Stimulated activated naive CD8-positive, alpha-beta T cell treated with anti-CD3 and anti-CD28 coated beads, Interleukin-15, Interleukin-2, amounts not matched to agents 100 ng/mL and 50 ng/mL, for 24 hours (primary cell): ENCODE measurements at regions not wholly inside any gene's neighbourhood (a gene's known extent, or its start where the extent isn't known, plus 50 kb on each side); places are given as distances from the start of the nearest gene placed in this dataset.

Source experiments
- H3K27ac Mint-ChIP-seq: one replicate; pipeline ENCODE4 v1.8.0; 2021; ENCODE audit warnings: mild to moderate bottlenecking, mixed read lengths
- H3K27me3 Mint-ChIP-seq: one replicate; pipeline ENCODE4 v1.8.0; 2021; ENCODE audit warnings: mixed read lengths
- H3K36me3 Mint-ChIP-seq: one replicate; pipeline ENCODE4 v1.8.0; 2021; ENCODE audit warnings: low read depth, mixed read lengths
- H3K4me1 Mint-ChIP-seq: one replicate; pipeline ENCODE4 v1.8.0; 2021; ENCODE audit warnings: low read depth, mixed read lengths
- H3K4me3 Mint-ChIP-seq: one replicate; pipeline ENCODE4 v1.8.0; 2021; ENCODE audit warnings: mild to moderate bottlenecking, mixed read lengths
- H3K9me3 Mint-ChIP-seq: one replicate; pipeline ENCODE4 v1.8.0; 2021; ENCODE audit warnings: mixed read lengths

- Mint-ChIP-seq H3K4me1 (no peaks in the 10 kb centered on the region), H3K9me3 (no peaks in the 10 kb centered on the region), H3K4me3 (no peak overlapping the region), H3K27me3 (peaks cover 9% of the 10 kb centered on the region), H3K27ac (no peak overlapping the region), H3K36me3 (no peaks in the 10 kb centered on the region)
Measured at GRCh38 chr3:87175732-87176131, 51.4 kb upstream of the CHMP2B start.

- H3K4me3 Mint-ChIP-seq = no peak overlapping the region
- H3K27me3 Mint-ChIP-seq = peaks cover 5% of the 10 kb centered on the region
- no peaks in the 10 kb centered on the region for H3K36me3 Mint-ChIP-seq
- no peak overlapping the region for H3K27ac Mint-ChIP-seq
- no peaks in the 10 kb centered on the region for H3K9me3 Mint-ChIP-seq
- H3K4me1 Mint-ChIP-seq = no peaks in the 10 kb centered on the region
Measured at GRCh38 chr3:87173776-87174175, 53.3 kb upstream of the CHMP2B start.

GRCh38 chr3:87173071-87173470 is 54.0 kb upstream of the CHMP2B start:
- H3K4me1 Mint-ChIP-seq = no peaks in the 10 kb centered on the region
- no peaks in the 10 kb centered on the region for H3K36me3 Mint-ChIP-seq
- H3K27me3 Mint-ChIP-seq = peaks cover 8% of the 10 kb centered on the region
- H3K27ac Mint-ChIP-seq = no peak overlapping the region
- H3K9me3 Mint-ChIP-seq = no peaks in the 10 kb centered on the region
- no peak overlapping the region for H3K4me3 Mint-ChIP-seq

- Mint-ChIP-seq H3K27ac (no peak overlapping the region), H3K4me3 (peak overlapping the region; percentile 41)
Measured at GRCh38 chr3:87167628-87168456, 59.3 kb upstream of the CHMP2B start.

GRCh38 chr3:87164245-87164644 is 62.9 kb upstream of the CHMP2B start:
- H3K4me3 Mint-ChIP-seq = no peak overlapping the region
- no peak overlapping the region for H3K27ac Mint-ChIP-seq
- peaks cover 22% of the 10 kb centered on the region for H3K27me3 Mint-ChIP-seq
- peaks cover 6% of the 10 kb centered on the region for H3K4me1 Mint-ChIP-seq
- H3K36me3 Mint-ChIP-seq = no peaks in the 10 kb centered on the region
- no peaks in the 10 kb centered on the region for H3K9me3 Mint-ChIP-seq

More at GRCh38 chr3:87167628-87168456, 59.3 kb upstream of the CHMP2B start:
- peaks cover 25% of the 10 kb centered on the region for H3K27me3 Mint-ChIP-seq
- H3K36me3 Mint-ChIP-seq = no peaks in the 10 kb centered on the region
- peaks cover 6% of the 10 kb centered on the region for H3K4me1 Mint-ChIP-seq
- no peaks in the 10 kb centered on the region for H3K9me3 Mint-ChIP-seq

GRCh38 chr3:87161851-87162250 is 65.3 kb upstream of the CHMP2B start:
- no peaks in the 10 kb centered on the region for H3K9me3 Mint-ChIP-seq
- no peak overlapping the region for H3K27ac Mint-ChIP-seq
- no peak overlapping the region for H3K4me3 Mint-ChIP-seq
- peaks cover 11% of the 10 kb centered on the region for H3K27me3 Mint-ChIP-seq
- H3K4me1 Mint-ChIP-seq = no peaks in the 10 kb centered on the region
- no peaks in the 10 kb centered on the region for H3K36me3 Mint-ChIP-seq

- H3K9me3 Mint-ChIP-seq = no peaks in the 10 kb centered on the region
- H3K27ac Mint-ChIP-seq = no peak overlapping the region
- H3K4me1 Mint-ChIP-seq = no peaks in the 10 kb centered on the region
- peaks cover 7% of the 10 kb centered on the region for H3K27me3 Mint-ChIP-seq
- H3K4me3 Mint-ChIP-seq = no peak overlapping the region
- H3K36me3 Mint-ChIP-seq = no peaks in the 10 kb centered on the region
Measured at GRCh38 chr3:87161417-87161816, 65.7 kb upstream of the CHMP2B start.

- no peak overlapping the region for H3K27ac Mint-ChIP-seq
- no peak overlapping the region for H3K4me3 Mint-ChIP-seq
- H3K4me1 Mint-ChIP-seq = no peaks in the 10 kb centered on the region
Measured at GRCh38 chr3:87161013-87161412, 66.1 kb upstream of the CHMP2B start.

GRCh38 chr3:87158823-87159222 is 68.3 kb upstream of the CHMP2B start:
- Mint-ChIP-seq H3K27me3 (peaks cover 8% of the 10 kb centered on the region), H3K9me3 (no peaks in the 10 kb centered on the region), H3K27ac (no peak overlapping the region), H3K36me3 (no peaks in the 10 kb centered on the region), H3K4me1 (no peaks in the 10 kb centered on the region), H3K4me3 (no peak overlapping the region)

More at GRCh38 chr3:87161013-87161412, 66.1 kb upstream of the CHMP2B start:
- Mint-ChIP-seq H3K36me3 (no peaks in the 10 kb centered on the region), H3K9me3 (no peaks in the 10 kb centered on the region), H3K27me3 (peaks cover 5% of the 10 kb centered on the region)

GRCh38 chr3:87148020-87148419 is 79.1 kb upstream of the CHMP2B start:
- Mint-ChIP-seq H3K4me3 (no peak overlapping the region), H3K36me3 (no peaks in the 10 kb centered on the region), H3K9me3 (peaks cover 4% of the 10 kb centered on the region), H3K27me3 (peaks cover 4% of the 10 kb centered on the region), H3K4me1 (no peaks in the 10 kb centered on the region), H3K27ac (no peak overlapping the region)

- H3K9me3 Mint-ChIP-seq = peaks cover 4% of the 10 kb centered on the region
- H3K4me3 Mint-ChIP-seq = no peak overlapping the region
- no peaks in the 10 kb centered on the region for H3K4me1 Mint-ChIP-seq
- H3K27ac Mint-ChIP-seq = no peak overlapping the region
- H3K36me3 Mint-ChIP-seq = no peaks in the 10 kb centered on the region
- H3K27me3 Mint-ChIP-seq = peaks cover 4% of the 10 kb centered on the region
Measured at GRCh38 chr3:87147562-87147961, 79.5 kb upstream of the CHMP2B start.

GRCh38 chr3:87145553-87145952 is 81.6 kb upstream of the CHMP2B start:
- Mint-ChIP-seq H3K9me3 (peaks cover 6% of the 10 kb centered on the region), H3K4me1 (no peaks in the 10 kb centered on the region), H3K27ac (no peak overlapping the region), H3K36me3 (no peaks in the 10 kb centered on the region), H3K27me3 (peaks cover 4% of the 10 kb centered on the region), H3K4me3 (no peak overlapping the region)

GRCh38 chr3:87136066-87136596 is 91.0 kb upstream of the CHMP2B start:
- Mint-ChIP-seq H3K9me3 (peaks cover 14% of the 10 kb centered on the region), H3K36me3 (no peaks in the 10 kb centered on the region), H3K4me3 (no peak overlapping the region), H3K27ac (no peak overlapping the region), H3K27me3 (no peaks in the 10 kb centered on the region), H3K4me1 (no peaks in the 10 kb centered on the region)

GRCh38 chr3:87135412-87135811 is 91.7 kb upstream of the CHMP2B start:
- H3K36me3 Mint-ChIP-seq = no peaks in the 10 kb centered on the region
- no peak overlapping the region for H3K27ac Mint-ChIP-seq
- H3K9me3 Mint-ChIP-seq = peaks cover 11% of the 10 kb centered on the region
- no peaks in the 10 kb centered on the region for H3K27me3 Mint-ChIP-seq
- no peaks in the 10 kb centered on the region for H3K4me1 Mint-ChIP-seq
- no peak overlapping the region for H3K4me3 Mint-ChIP-seq

GRCh38 chr3:87132801-87133200 is 94.3 kb upstream of the CHMP2B start:
- no peaks in the 10 kb centered on the region for H3K9me3 Mint-ChIP-seq
- H3K27ac Mint-ChIP-seq = no peak overlapping the region
- no peaks in the 10 kb centered on the region for H3K4me1 Mint-ChIP-seq
- H3K27me3 Mint-ChIP-seq = no peaks in the 10 kb centered on the region
- no peaks in the 10 kb centered on the region for H3K36me3 Mint-ChIP-seq
- no peak overlapping the region for H3K4me3 Mint-ChIP-seq

- Mint-ChIP-seq H3K4me1 (no peaks in the 10 kb centered on the region), H3K36me3 (no peaks in the 10 kb centered on the region), H3K27me3 (no peaks in the 10 kb centered on the region), H3K4me3 (no peak overlapping the region), H3K9me3 (no peaks in the 10 kb centered on the region), H3K27ac (no peak overlapping the region)
Measured at GRCh38 chr3:87128006-87128405, 99.1 kb upstream of the CHMP2B start.
